Thyroid gland (tissue), 4 donors: ENCODE measurements at regions not wholly inside any gene's neighbourhood (a gene's known extent, or its start where the extent isn't known, plus 50 kb on each side); places are given as distances from the start of the nearest gene placed in this dataset.
"Not testable (repeated sequence)": the region's sequence is repeated elsewhere in the genome, so short reads cannot be mapped to it uniquely, and the experiment has no call there.

Experiments
- DNase-seq, 2 donors: peaks; one replicate each; pipeline ENCODE4 v3.0.0-alpha.2; 2019
- H3K27ac ChIP-seq, 3 donors: fragments of 200-600 bp; sonication (generic); 1 replicate in 2 of 3; 2 replicates in 1 of 3; pipeline ENCODE4 v1.5.1; 2016 to 2019; ENCODE audit warnings: mild to moderate bottlenecking in 1 of 3, moderate library complexity in 1 of 3
- H3K27me3 ChIP-seq: fragments of 200-600 bp; sonication (generic); one replicate; pipeline ENCODE4 v1.5.1; 2019
- H3K36me3 ChIP-seq, 2 donors: fragments of 200-600 bp; sonication (generic); one replicate each; pipeline ENCODE4 v1.5.1; 2016 to 2019
- H3K4me1 ChIP-seq, 2 donors: fragments of 200-600 bp; sonication (generic); one replicate each; pipeline ENCODE4 v1.5.1; 2017 to 2019
- H3K4me3 ChIP-seq, 3 donors: fragments of 200-600 bp; sonication (generic); replicated peaks in 1 of 3; 1 replicate in 2 of 3; 2 replicates in 1 of 3; pipeline ENCODE4 v1.5.1; 2016; ENCODE audit warnings: mild to moderate bottlenecking in 1 of 3
- H3K9me3 ChIP-seq: fragments of 200-600 bp; sonication (generic); one replicate; pipeline ENCODE4 v1.5.1; 2017
- CTCF ChIP-seq, 6 experiments: fragments of 200-600 bp in 3 of 6; fragments of 450-650 bp in 3 of 6; sonication (generic) in 3 of 6; IDR thresholded peaks; one replicate each; pipeline ENCODE4 v1.5.1; 2016 to 2019; ENCODE audit warnings: antibody characterized with exemption in 6 of 6, mild to moderate bottlenecking in 2 of 6, inconsistent platforms in 1 of 6, moderate library complexity in 1 of 6
- POLR2A ChIP-seq, 2 donors: fragments of 450-650 bp; IDR thresholded peaks; one replicate each; pipeline ENCODE4 v1.6.1; 2017; ENCODE audit warnings: antibody characterized with exemption in 2 of 2, mild to moderate bottlenecking in 2 of 2, moderate library complexity in 1 of 2
- WGBS, 2 donors: methylation state at CpG; one replicate each; pipeline ENCODE4 v1.1.5; 2017; 5-methylcytosine and 5-hydroxymethylcytosine counted together
- intact Hi-C: fragments of 100-400 bp; cut with DNase I; formaldehyde crosslinking; loops from one replicate; pipeline ENCODE4 v1.15.1; 2023

- 93% methylated on average over 17 of the region's 17 CpGs for WGBS, 2 donors
- no peak overlapping the region for H3K27ac ChIP-seq
- H3K4me1 ChIP-seq: no peaks in the 10 kb centered on the region
- intact Hi-C loops: no loop called here
- no peaks in the 10 kb centered on the region for H3K36me3 ChIP-seq
- no peaks in the 10 kb centered on the region for H3K27me3 ChIP-seq
- H3K9me3 ChIP-seq: no peaks in the 10 kb centered on the region
- DNase-seq: no peak
- no peak overlapping the region for H3K4me3 ChIP-seq
- TF ChIP-seq POLR2A (IDR thresholded peaks at IDR 0.05): no peak
- no peak for TF ChIP-seq CTCF (IDR thresholded peaks at IDR 0.05)
These were observed 778.6 kb downstream of the KCNJ2 start for GRCh38 chr17:70947636-70948565.

- WGBS, 2 donors: 92 to 93% methylated on average over 1 of the region's 1 CpG
These were observed 783.8 kb downstream of the KCNJ2 start for GRCh38 chr17:70953140-70953539.

GRCh38 chr17:70955441-70955840, 786.1 kb downstream of the KCNJ2 start:
- Histone ChIP-seq H3K36me3 (no peaks in the 10 kb centered on the region), H3K9me3 (no peaks in the 10 kb centered on the region), H3K4me1 (no peaks in the 10 kb centered on the region), H3K27ac (no peak overlapping the region), H3K27me3 (no peaks in the 10 kb centered on the region), H3K4me3 (no peak overlapping the region)
- no peak for DNase-seq
- intact Hi-C loops: no loop called here
- TF ChIP-seq CTCF (IDR thresholded peaks at IDR 0.05) (no peak), POLR2A (IDR thresholded peaks at IDR 0.05) (no peak)
- WGBS, 2 donors: 80 to 81% methylated on average over 7 of the region's 7 CpGs

More at GRCh38 chr17:70953140-70953539, 783.8 kb downstream of the KCNJ2 start:
- H3K36me3 ChIP-seq, H3K27ac ChIP-seq, DNase-seq, H3K27me3 ChIP-seq, H3K9me3 ChIP-seq, H3K4me3 ChIP-seq, intact Hi-C loops, H3K4me1 ChIP-seq: not testable (repeated sequence)

- H3K9me3 ChIP-seq: no peaks in the 10 kb centered on the region
- no peak overlapping the region for H3K4me3 ChIP-seq
- no peaks in the 10 kb centered on the region for H3K36me3 ChIP-seq
- H3K27me3 ChIP-seq: no peaks in the 10 kb centered on the region
- DNase-seq: no peak
- no peak for TF ChIP-seq CTCF (IDR thresholded peaks at IDR 0.05)
- TF ChIP-seq POLR2A (IDR thresholded peaks at IDR 0.05): no peak
- no peaks in the 10 kb centered on the region for H3K4me1 ChIP-seq
- no peak overlapping the region for H3K27ac ChIP-seq
- WGBS, 2 donors: 85 to 90% methylated on average over 5 of the region's 5 CpGs
- intact Hi-C loops: no loop called here
These were observed 787.4 kb downstream of the KCNJ2 start for GRCh38 chr17:70956726-70957125.

GRCh38 chr17:70961341-70961740, 792.0 kb downstream of the KCNJ2 start:
- H3K27ac ChIP-seq: no peak overlapping the region
- H3K36me3 ChIP-seq: no peaks in the 10 kb centered on the region
- no peak overlapping the region for H3K4me3 ChIP-seq
- H3K9me3 ChIP-seq: no peaks in the 10 kb centered on the region
- no peaks in the 10 kb centered on the region for H3K27me3 ChIP-seq
- no peak for DNase-seq
- WGBS, 2 donors: 94 to 97% methylated on average over 3 of the region's 3 CpGs
- intact Hi-C loops: no loop called here
- TF ChIP-seq POLR2A (IDR thresholded peaks at IDR 0.05) (no peak), CTCF (IDR thresholded peaks at IDR 0.05) (no peak)
- H3K4me1 ChIP-seq: no peaks in the 10 kb centered on the region
